ENCODE measurements at regions not wholly inside any gene's neighbourhood (a gene's known extent, or its start where the extent isn't known, plus 50 kb on each side); places are given as distances from the start of the nearest gene placed in this dataset.

DNA sequence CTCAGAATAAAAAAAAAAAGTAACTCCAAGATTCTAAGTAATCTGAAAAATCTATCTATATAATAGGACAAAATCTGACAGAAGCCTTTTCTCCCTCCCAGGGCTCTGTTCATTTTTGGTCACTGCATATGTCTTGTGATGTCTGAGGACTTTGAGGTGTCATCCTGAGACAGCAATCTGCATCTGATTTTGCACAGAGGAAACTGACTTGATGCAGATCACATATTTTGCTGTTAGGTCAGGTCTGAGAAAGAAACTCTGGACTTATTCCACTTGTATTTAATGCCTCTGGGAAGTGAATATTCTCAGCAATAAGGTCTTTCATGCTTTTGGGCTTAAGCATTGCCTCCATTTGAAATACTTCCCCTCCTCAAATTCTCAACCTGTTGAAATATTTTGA, 295.2 kb upstream of the THBS1 start:
- Histone ChIP-seq H3K79me2 (ENCODE audit: control insufficient read depth in 1 of 2, insufficient read depth in 2 of 2, low read length in 2 of 2) (no peaks in the 10 kb centered on the region), H3K14ac (ENCODE audit: insufficient read length) (no peak overlapping the region), H4K20me1 (replicated peaks in 1 of 2; ENCODE audit: control insufficient read depth in 1 of 2, insufficient read depth in 2 of 2, low read length in 2 of 2) (no peaks in the 10 kb centered on the region), H2AFZ (ENCODE audit: low read length) (no peak overlapping the region), H3K9ac (replicated peaks in 1 of 4; ENCODE audit: extremely low read depth in 1 of 4, low read depth in 3 of 4, low read length in 3 of 4) (no peak overlapping the region), H2BK15ac (ENCODE audit: low read length) (no peak overlapping the region), H2BK5ac (ENCODE audit: low read depth, low read length) (no peak overlapping the region), H4K5ac (ENCODE audit: insufficient read length, low read depth, low read length) (no peak overlapping the region), H3K23ac (ENCODE audit: insufficient read length) (no peak overlapping the region), H2BK12ac (ENCODE audit: low read depth, low read length) (no peak overlapping the region), H2BK120ac (replicated peaks; ENCODE audit: low read depth, low read length) (no peak overlapping the region), H3K4me1 (replicated peaks in 1 of 4; ENCODE audit: control insufficient read depth in 3 of 4, insufficient read depth in 4 of 4, low read length in 3 of 4) (no peaks in the 10 kb centered on the region), H2BK20ac (ENCODE audit: low read length) (no peak overlapping the region), H3K79me1 (ENCODE audit: low read depth, low read length) (no peaks in the 10 kb centered on the region), H4K8ac (ENCODE audit: extremely low read depth, insufficient read depth, low read length) (no peak overlapping the region), H3K56ac (replicated peaks; ENCODE audit: insufficient read length, low read depth, low read length) (no peak overlapping the region), H3K4ac (replicated peaks; ENCODE audit: insufficient read length, low read depth, low read length) (no peak overlapping the region), H3K4me3 (ENCODE audit: extremely low read depth in 1 of 4, insufficient read depth in 2 of 4, low read depth in 3 of 4, low read length in 4 of 4) (no peak overlapping the region), H3K36me3 (ENCODE audit: control insufficient read depth in 2 of 4, insufficient read depth in 4 of 4, low read length in 3 of 4) (no peaks in the 10 kb centered on the region), H3K9me3 (ENCODE audit: insufficient read depth in 2 of 2, low read depth in 1 of 2, low read length in 1 of 2) (no peaks in the 10 kb centered on the region), H3K27me3 (replicated peaks in 1 of 4; ENCODE audit: control insufficient read depth in 3 of 4, extremely low read depth in 1 of 4, insufficient read depth in 3 of 4, low read length in 3 of 4) (peaks cover 0 to 1% (median 0%) of the 10 kb centered on the region in 4 experiments; a peak in 1 of 7 replicates), H3K23me2 (ENCODE audit: low read depth, low read length) (no peaks in the 10 kb centered on the region), H3K27ac (ENCODE audit: low read depth, low read length) (no peak overlapping the region), H3K18ac (ENCODE audit: extremely low read depth, low read length) (no peak overlapping the region), H2AK5ac (ENCODE audit: low read depth, low read length) (no peak overlapping the region), H3K4me2 (ENCODE audit: insufficient read depth in 1 of 2, low read depth in 2 of 2, low read length in 2 of 2) (no peak overlapping the region), H4K91ac (replicated peaks; ENCODE audit: insufficient read length, low read length) (no peak overlapping the region)
- DNase-seq (ENCODE audit: low read depth in 1 of 2, low spot score in 2 of 2) (no peak), FAIRE-seq (no peak)
- TF ChIP-seq SP4 (IDR thresholded peaks at IDR 0.05; ENCODE audit: low read length) (no peak), SP2 (IDR thresholded peaks at IDR 0.05; ENCODE audit: low read length) (no peak), POU5F1 (IDR thresholded peaks at IDR 0.05; ENCODE audit: low read depth, low read length) (no peak), SUZ12 (IDR thresholded peaks at IDR 0.05; ENCODE audit: low read length) (no peak), CHD2 (IDR thresholded peaks at IDR 0.05; ENCODE audit: low read length) (no peak), NANOG (IDR thresholded peaks at IDR 0.05; ENCODE audit: insufficient read depth, low read depth, low read length, poor library complexity, severe bottlenecking) (no peak), POLR2A (IDR thresholded peaks at IDR 0.05; ENCODE audit: control extremely low read depth in 1 of 2, low read depth in 2 of 2, low read length in 2 of 2) (no peak), ZNF274 (IDR thresholded peaks at IDR 0.05; ENCODE audit: borderline replicate concordance, extremely low read depth, low read length) (no peak), PHF8 (conservative IDR thresholded peaks at IDR 0.05; ENCODE audit: low read depth, low read length) (no peak), FOSL1 (IDR thresholded peaks at IDR 0.05; ENCODE audit: insufficient read depth, low read depth, low read length) (no peak)
- CTCF ChIA-PET (ENCODE audit: partially characterized antibody): interaction anchor here (0.6 kb wide), 1 partner anchor 113 kb away, joined by 3 read pairs; no protein-coding TSS in a partner anchor
- POLR2A ChIA-PET (ENCODE audit: partially characterized antibody): no interaction called here
